B cell (primary cell): ENCODE measurements at regions not wholly inside any gene's neighbourhood (a gene's known extent, or its start where the extent isn't known, plus 50 kb on each side); places are given as distances from the start of the nearest gene placed in this dataset.

Experiments used
- ATAC-seq: fragments of 200-7000 bp; cut with Tn5 transposase; one replicate; pipeline ENCODE4 v1.10.0; 2021; ENCODE audit warnings: low read depth, mild to moderate bottlenecking, moderate number of reproducible peaks, moderate library complexity
- CTCF ChIA-PET: fragments of 350-600 bp; sonication (Branson Sonifier 250); formaldehyde crosslinking; loops from one replicate; lab custom pipeline; 2021; ENCODE audit warnings: antibody characterized with exemption, inconsistent platforms; lab: Charles Lee
- POLR2A ChIA-PET: fragments of 350-600 bp; sonication (Branson Sonifier 250); formaldehyde crosslinking; loops from one replicate; lab custom pipeline; 2021; ENCODE audit warnings: antibody characterized with exemption; lab: Charles Lee
- DNase-seq: peaks from one replicate; pipeline ENCODE4 v3.0.0; 2013
- H2AFZ ChIP-seq: 2 replicates; pipeline ENCODE4 v1.6.1; 2012; ENCODE audit warnings: mild to moderate bottlenecking, low read depth, low read length; ENCODE audit not compliant: insufficient read depth, poor library complexity, severe bottlenecking
- H3K27ac ChIP-seq, 2 donors: 1 replicate in 1 of 2; 2 replicates in 1 of 2; pipeline ENCODE4 v1.5.1; 2012 to 2013; ENCODE audit warnings: low read length in 2 of 2, mild to moderate bottlenecking in 2 of 2, moderate library complexity in 1 of 2
- H3K27me3 ChIP-seq, 4 experiments: fragments of 200-600 bp in 1 of 4; sonication (generic) in 1 of 4; replicated peaks in 1 of 4; 1 replicate in 2 of 4; 2 replicates in 2 of 4; pipeline versions ENCODE4 v1.6.1 to v1.7.0; 2013 to 2016; ENCODE audit warnings: low read length in 3 of 4, mild to moderate bottlenecking in 2 of 4, mixed read lengths in 1 of 4, moderate library complexity in 1 of 4; ENCODE audit not compliant: insufficient read depth in 4 of 4, control insufficient read depth in 3 of 4; ENCODE audit errors: control extremely low read depth in 1 of 4
- H3K36me3 ChIP-seq, 2 experiments: replicated peaks in 1 of 2; 1 replicate in 1 of 2; 2 replicates in 1 of 2; pipeline versions ENCODE4 v1.6.1 to v1.7.1; 2013; ENCODE audit warnings: low read length in 1 of 2; ENCODE audit not compliant: insufficient read depth in 2 of 2, control insufficient read depth in 1 of 2; ENCODE audit errors: control extremely low read depth in 1 of 2, extremely low read depth in 1 of 2
- H3K4me1 ChIP-seq, 2 donors: fragments of 200-600 bp in 1 of 2; sonication (generic) in 1 of 2; 1 replicate in 1 of 2; 2 replicates in 1 of 2; pipeline versions ENCODE4 v1.5.1 to v1.6.1; 2013 to 2017; ENCODE audit warnings: low read length in 2 of 2; ENCODE audit not compliant: control insufficient read depth in 2 of 2, insufficient read depth in 2 of 2
- H3K4me2 ChIP-seq: replicated peaks from 2 replicates; pipeline ENCODE3; 2012; ENCODE audit warnings: mild to moderate bottlenecking, low read depth, low read length; ENCODE audit not compliant: poor library complexity, severe bottlenecking
- H3K4me3 ChIP-seq, 5 experiments: fragments of 200-600 bp in 1 of 5; sonication (generic) in 1 of 5; 1 replicate in 3 of 5; 2 replicates in 2 of 5; pipeline versions ENCODE4 v1.5.1 to v1.7.0; 2011 to 2016; ENCODE audit warnings: low read length in 4 of 5, mild to moderate bottlenecking in 4 of 5, low read depth in 2 of 5, control low read depth in 1 of 5, moderate library complexity in 1 of 5; ENCODE audit not compliant: insufficient read depth in 1 of 5; ENCODE audit errors: control extremely low read depth in 1 of 5, extremely low read depth in 1 of 5
- H3K79me2 ChIP-seq: fragments of 200-600 bp; sonication (generic); one replicate; pipeline ENCODE4 v1.6.0; 2016; ENCODE audit warnings: low read length; ENCODE audit not compliant: control insufficient read depth, insufficient read depth
- H3K9ac ChIP-seq: fragments of 200-600 bp; sonication (generic); 2 replicates; pipeline ENCODE4 v1.6.1; 2017; ENCODE audit warnings: mild to moderate bottlenecking, low read length, moderate library complexity
- H3K9me3 ChIP-seq, 3 donors: one replicate each; pipeline versions ENCODE4 v1.6.1 to v1.7.1; 2013; ENCODE audit warnings: low read length in 2 of 3; ENCODE audit not compliant: control insufficient read depth in 2 of 3, insufficient read depth in 1 of 3; ENCODE audit errors: control extremely low read depth in 1 of 3
- H4K20me1 ChIP-seq: 2 replicates; pipeline ENCODE4 v1.6.0; 2012; ENCODE audit warnings: mild to moderate bottlenecking, low read length; ENCODE audit not compliant: insufficient read depth, control insufficient read depth, poor library complexity, severe bottlenecking
- H3K27ac Mint-ChIP-seq: one replicate; pipeline ENCODE4 v1.8.0; 2021; ENCODE audit warnings: mixed read lengths
- H3K27me3 Mint-ChIP-seq: one replicate; pipeline ENCODE4 v1.8.0; 2021; ENCODE audit warnings: mixed read lengths
- H3K4me1 Mint-ChIP-seq: one replicate; pipeline ENCODE4 v1.8.0; 2021; ENCODE audit warnings: mixed read lengths
- H3K4me3 Mint-ChIP-seq: one replicate; pipeline ENCODE4 v1.8.0; 2021; ENCODE audit warnings: mixed read lengths
- H3K9me3 Mint-ChIP-seq: one replicate; pipeline ENCODE4 v1.8.0; 2022; ENCODE audit warnings: mixed read lengths; ENCODE audit not compliant: insufficient read depth
- CTCF ChIP-seq: fragments of 200-600 bp; IDR thresholded peaks from one replicate; pipeline ENCODE4 v1.8.0; 2022; ENCODE audit warnings: antibody characterized with exemption, mild to moderate bottlenecking
- EZH2 ChIP-seq: IDR thresholded peaks from 2 replicates; pipeline ENCODE4 v1.6.1; 2012; ENCODE audit warnings: borderline replicate concordance, low read depth, mild to moderate bottlenecking, moderate library complexity, low read length; ENCODE audit not compliant: insufficient read depth, poor library complexity, severe bottlenecking
- WGBS: methylation state at CpG from one replicate; pipeline ENCODE4 v1.1.5; 2013; ENCODE audit warnings: missing lambda C conversion rate; ENCODE audit not compliant: insufficient coverage; 5-methylcytosine and 5-hydroxymethylcytosine counted together
- intact Hi-C: fragments of 100-400 bp; cut with micrococcal nuclease; formaldehyde crosslinking; loops from one replicate; pipeline ENCODE4 v1.10.0; 2022

- Mint-ChIP-seq H3K27ac (no peak overlapping the region), H3K4me3 (no peak overlapping the region), H3K4me1 (no peaks in the 10 kb centered on the region), H3K27me3 (no peaks in the 10 kb centered on the region), H3K9me3 (peaks cover 2% of the 10 kb centered on the region)
- Histone ChIP-seq H3K4me1 (no peaks in the 10 kb centered on the region), H2AFZ (no peak overlapping the region), H3K27ac (no peak overlapping the region), H3K36me3 (no peaks in the 10 kb centered on the region), H4K20me1 (no peaks in the 10 kb centered on the region), H3K79me2 (no peaks in the 10 kb centered on the region), H3K4me2 (no peak overlapping the region), H3K9me3 (no peaks in the 10 kb centered on the region), H3K27me3 (no peaks in the 10 kb centered on the region), H3K4me3 (no peak overlapping the region), H3K9ac (no peak overlapping the region)
- intact Hi-C loops = no loop called here
- WGBS = 94% methylated on average over 1 of the region's 2 CpGs
- POLR2A ChIA-PET = no interaction called here
- ATAC-seq (no peak), DNase-seq (no peak)
- TF ChIP-seq EZH2 = no peak
- TF ChIP-seq CTCF = no peak
- CTCF ChIA-PET = no interaction called here
These were observed 444.1 kb downstream of the SOX6 start for GRCh38 chr11:15912291-15912690.

- Mint-ChIP-seq H3K9me3 (peaks cover 2% of the 10 kb centered on the region), H3K4me1 (no peaks in the 10 kb centered on the region), H3K27ac (no peak overlapping the region), H3K27me3 (no peaks in the 10 kb centered on the region), H3K4me3 (no peak overlapping the region)
- Histone ChIP-seq H3K4me2 (no peak overlapping the region), H2AFZ (no peak overlapping the region), H3K9ac (no peak overlapping the region), H3K4me1 (no peaks in the 10 kb centered on the region), H3K9me3 (no peaks in the 10 kb centered on the region), H3K27ac (no peak overlapping the region), H3K36me3 (no peaks in the 10 kb centered on the region), H3K27me3 (no peaks in the 10 kb centered on the region), H3K4me3 (no peak overlapping the region), H4K20me1 (no peaks in the 10 kb centered on the region), H3K79me2 (no peaks in the 10 kb centered on the region)
- 95% methylated on average over 7 of the region's 7 CpGs for WGBS
- no peak for DNase-seq
- CTCF ChIA-PET = no interaction called here
- POLR2A ChIA-PET = no interaction called here
- ATAC-seq = no peak
- no peak for TF ChIP-seq EZH2
- no peak for TF ChIP-seq CTCF
- intact Hi-C loops = no loop called here
These were observed 443.5 kb downstream of the SOX6 start for GRCh38 chr11:15912825-15913224.
